ENCODE measurements at regions not wholly inside any gene's neighbourhood (a gene's known extent, or its start where the extent isn't known, plus 50 kb on each side); places are given as distances from the start of the nearest gene placed in this dataset.

GRCh38 chr16:86747761-86748160 is 169.4 kb downstream of the FOXL1 start:
- Histone ChIP-seq H3K27ac (ENCODE audit: low read depth, low read length) (no peak overlapping the region), H3K36me3 (ENCODE audit: control insufficient read depth, insufficient read depth, low read length) (no peaks in the 10 kb centered on the region), H3K9me3 (ENCODE audit: control insufficient read depth, insufficient read depth, low read length) (no peaks in the 10 kb centered on the region), H3K4me1 (ENCODE audit: control insufficient read depth, insufficient read depth, low read length) (peaks cover 13% of the 10 kb centered on the region), H3K27me3 (ENCODE audit: control insufficient read depth, insufficient read depth, low read length) (no peaks in the 10 kb centered on the region), H3K4me3 (ENCODE audit: low read depth, low read length) (no peak overlapping the region)
- DNase-seq (ENCODE audit: low read depth in 4 of 6, low spot score in 6 of 6) = no peak
- 83% methylated on average over 11 of the region's 13 CpGs for WGBS (ENCODE audit: insufficient coverage)

GRCh38 chr16:86748652-86749051 is 170.3 kb downstream of the FOXL1 start:
- Histone ChIP-seq H3K36me3 (ENCODE audit: control insufficient read depth, insufficient read depth, low read length) (no peaks in the 10 kb centered on the region), H3K27ac (ENCODE audit: low read depth, low read length) (no peak overlapping the region), H3K4me1 (ENCODE audit: control insufficient read depth, insufficient read depth, low read length) (peaks cover 13% of the 10 kb centered on the region), H3K4me3 (ENCODE audit: low read depth, low read length) (no peak overlapping the region), H3K27me3 (ENCODE audit: control insufficient read depth, insufficient read depth, low read length) (no peaks in the 10 kb centered on the region), H3K9me3 (ENCODE audit: control insufficient read depth, insufficient read depth, low read length) (no peaks in the 10 kb centered on the region)
- no peak for DNase-seq (ENCODE audit: low read depth in 4 of 6, low spot score in 6 of 6)
- 43% methylated on average over 3 of the region's 3 CpGs for WGBS (ENCODE audit: insufficient coverage)

- H3K4me1 ChIP-seq (ENCODE audit: control insufficient read depth, insufficient read depth, low read length) = peaks cover 13% of the 10 kb centered on the region
- H3K36me3 ChIP-seq (ENCODE audit: control insufficient read depth, insufficient read depth, low read length) = no peaks in the 10 kb centered on the region
- no peak for DNase-seq (ENCODE audit: low read depth in 4 of 6, low spot score in 6 of 6)
- H3K9me3 ChIP-seq (ENCODE audit: control insufficient read depth, insufficient read depth, low read length) = no peaks in the 10 kb centered on the region
- H3K27ac ChIP-seq (ENCODE audit: low read depth, low read length) = no peak overlapping the region
- 75% methylated on average over 9 of the region's 12 CpGs for WGBS (ENCODE audit: insufficient coverage)
- H3K27me3 ChIP-seq (ENCODE audit: control insufficient read depth, insufficient read depth, low read length) = no peaks in the 10 kb centered on the region
- no peak overlapping the region for H3K4me3 ChIP-seq (ENCODE audit: low read depth, low read length)
These were observed 173.0 kb downstream of the FOXL1 start for GRCh38 chr16:86751076-86752030.

DNA sequence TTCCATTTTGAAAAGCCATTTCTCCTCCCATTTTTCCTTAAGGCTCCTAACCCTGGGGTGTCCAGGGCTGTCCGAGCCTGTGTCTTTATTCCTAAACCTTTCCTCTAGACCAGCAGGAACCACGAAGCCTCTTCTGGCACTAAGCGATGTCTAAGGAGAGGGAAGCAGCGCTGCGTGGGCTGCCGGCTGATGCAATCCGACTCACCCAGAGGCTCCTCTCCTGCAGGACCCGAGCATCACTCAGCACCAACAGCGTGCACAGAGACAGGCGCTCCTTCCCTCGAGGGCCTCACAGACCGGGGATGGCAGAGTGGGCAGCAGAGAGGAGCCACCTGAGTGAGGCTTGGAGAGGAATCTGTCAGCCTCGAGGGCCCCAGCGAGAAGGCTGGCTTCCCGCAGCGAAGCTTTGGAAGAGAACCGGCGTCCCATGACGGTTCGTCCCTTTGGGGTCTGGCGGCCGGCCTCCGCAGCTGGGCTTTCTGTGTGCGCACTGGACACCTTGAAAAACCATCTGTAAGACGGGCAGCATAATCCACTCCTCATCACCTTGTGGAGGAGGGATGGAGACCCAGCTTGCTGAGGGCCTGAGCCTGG is 174.3 kb downstream of the FOXL1 start:
- Histone ChIP-seq H3K36me3 (ENCODE audit: control insufficient read depth, insufficient read depth, low read length) (no peaks in the 10 kb centered on the region), H3K4me1 (ENCODE audit: control insufficient read depth, insufficient read depth, low read length) (peaks cover 22% of the 10 kb centered on the region), H3K4me3 (ENCODE audit: low read depth, low read length) (no peak overlapping the region), H3K9me3 (ENCODE audit: control insufficient read depth, insufficient read depth, low read length) (no peaks in the 10 kb centered on the region), H3K27ac (ENCODE audit: low read depth, low read length) (no peak overlapping the region), H3K27me3 (ENCODE audit: control insufficient read depth, insufficient read depth, low read length) (no peaks in the 10 kb centered on the region)
- no peak for DNase-seq (ENCODE audit: low read depth in 4 of 6, low spot score in 6 of 6)
- WGBS (ENCODE audit: insufficient coverage) = 68% methylated on average over 10 of the region's 25 CpGs

- no peak for DNase-seq (ENCODE audit: low read depth in 4 of 6, low spot score in 6 of 6)
- Histone ChIP-seq H3K4me1 (ENCODE audit: control insufficient read depth, insufficient read depth, low read length) (peaks cover 22% of the 10 kb centered on the region), H3K9me3 (ENCODE audit: control insufficient read depth, insufficient read depth, low read length) (no peaks in the 10 kb centered on the region), H3K27ac (ENCODE audit: low read depth, low read length) (no peak overlapping the region), H3K36me3 (ENCODE audit: control insufficient read depth, insufficient read depth, low read length) (no peaks in the 10 kb centered on the region), H3K4me3 (ENCODE audit: low read depth, low read length) (no peak overlapping the region), H3K27me3 (ENCODE audit: control insufficient read depth, insufficient read depth, low read length) (no peaks in the 10 kb centered on the region)
- 73% methylated on average over 4 of the region's 15 CpGs for WGBS (ENCODE audit: insufficient coverage)
These were observed 175.1 kb downstream of the FOXL1 start for GRCh38 chr16:86753399-86753798.

GRCh38 chr16:86755571-86756006 is 177.2 kb downstream of the FOXL1 start:
- Histone ChIP-seq H3K4me1 (ENCODE audit: control insufficient read depth, insufficient read depth, low read length) (peaks cover 22% of the 10 kb centered on the region), H3K36me3 (ENCODE audit: control insufficient read depth, insufficient read depth, low read length) (no peaks in the 10 kb centered on the region), H3K27ac (ENCODE audit: low read depth, low read length) (no peak overlapping the region), H3K9me3 (ENCODE audit: control insufficient read depth, insufficient read depth, low read length) (no peaks in the 10 kb centered on the region), H3K4me3 (ENCODE audit: low read depth, low read length) (no peak overlapping the region), H3K27me3 (ENCODE audit: control insufficient read depth, insufficient read depth, low read length) (no peaks in the 10 kb centered on the region)
- 81% methylated on average over 13 of the region's 13 CpGs for WGBS (ENCODE audit: insufficient coverage)
- DNase-seq (ENCODE audit: low read depth in 4 of 6, low spot score in 6 of 6) = no peak

- Histone ChIP-seq H3K9me3 (ENCODE audit: control insufficient read depth, insufficient read depth, low read length) (no peaks in the 10 kb centered on the region), H3K4me3 (ENCODE audit: low read depth, low read length) (no peak overlapping the region), H3K27ac (ENCODE audit: low read depth, low read length) (no peak overlapping the region), H3K36me3 (ENCODE audit: control insufficient read depth, insufficient read depth, low read length) (no peaks in the 10 kb centered on the region), H3K27me3 (ENCODE audit: control insufficient read depth, insufficient read depth, low read length) (peaks cover 10% of the 10 kb centered on the region), H3K4me1 (ENCODE audit: control insufficient read depth, insufficient read depth, low read length) (peaks cover 22% of the 10 kb centered on the region)
- WGBS (ENCODE audit: insufficient coverage) = 35% methylated on average over 6 of the region's 12 CpGs
- DNase-seq (ENCODE audit: low read depth in 4 of 6, low spot score in 6 of 6) = no peak
These were observed 178.7 kb downstream of the FOXL1 start for GRCh38 chr16:86756882-86757703.

- H3K36me3 ChIP-seq (ENCODE audit: control insufficient read depth, insufficient read depth, low read length) = no peaks in the 10 kb centered on the region
- H3K27me3 ChIP-seq (ENCODE audit: control insufficient read depth, insufficient read depth, low read length) = peaks cover 15% of the 10 kb centered on the region
- H3K4me1 ChIP-seq (ENCODE audit: control insufficient read depth, insufficient read depth, low read length) = peaks cover 22% of the 10 kb centered on the region
- DNase-seq (ENCODE audit: low read depth in 4 of 6, low spot score in 6 of 6) = no peak
- WGBS (ENCODE audit: insufficient coverage) = 90% methylated on average over 3 of the region's 3 CpGs
- H3K27ac ChIP-seq (ENCODE audit: low read depth, low read length) = no peak overlapping the region
- H3K9me3 ChIP-seq (ENCODE audit: control insufficient read depth, insufficient read depth, low read length) = no peaks in the 10 kb centered on the region
- no peak overlapping the region for H3K4me3 ChIP-seq (ENCODE audit: low read depth, low read length)
These were observed 179.3 kb downstream of the FOXL1 start for GRCh38 chr16:86757704-86758040.

GRCh38 chr16:86758932-86759331 is 180.6 kb downstream of the FOXL1 start:
- Histone ChIP-seq H3K36me3 (ENCODE audit: control insufficient read depth, insufficient read depth, low read length) (no peaks in the 10 kb centered on the region), H3K4me1 (ENCODE audit: control insufficient read depth, insufficient read depth, low read length) (peaks cover 22% of the 10 kb centered on the region), H3K27ac (ENCODE audit: low read depth, low read length) (no peak overlapping the region), H3K27me3 (ENCODE audit: control insufficient read depth, insufficient read depth, low read length) (peaks cover 17% of the 10 kb centered on the region), H3K9me3 (ENCODE audit: control insufficient read depth, insufficient read depth, low read length) (no peaks in the 10 kb centered on the region), H3K4me3 (ENCODE audit: low read depth, low read length) (no peak overlapping the region)
- 54% methylated on average over 7 of the region's 8 CpGs for WGBS (ENCODE audit: insufficient coverage)
- DNase-seq (ENCODE audit: low read depth in 4 of 6, low spot score in 6 of 6) = no peak
